Smooth muscle cell (in vitro differentiated cells): ENCODE measurements at regions not wholly inside any gene's neighbourhood (a gene's known extent, or its start where the extent isn't known, plus 50 kb on each side); places are given as distances from the start of the nearest gene placed in this dataset.

Source experiments
- DNase-seq: peaks from one replicate; lab custom pipeline; 2025; ENCODE audit not compliant: unreplicated experiment; lab: John Stamatoyannopoulos, UW
- H2AFZ ChIP-seq: fragments of 200-600 bp; sonication (generic); 2 replicates; pipeline ENCODE4 v1.6.0; 2016; ENCODE audit warnings: antibody characterized with exemption, low read depth, mild to moderate bottlenecking
- H3F3A ChIP-seq: fragments of 200-600 bp; sonication (generic); 2 replicates; pipeline ENCODE4 v1.6.0; 2017; ENCODE audit warnings: antibody characterized with exemption, low read depth
- H3K27ac ChIP-seq: fragments of 200-600 bp; sonication (generic); 2 replicates; pipeline ENCODE4 v1.5.1; 2016; ENCODE audit warnings: low read depth, mild to moderate bottlenecking
- H3K27me3 ChIP-seq: fragments of 200-600 bp; sonication (generic); 2 replicates; pipeline ENCODE4 v1.6.1; 2016; ENCODE audit warnings: low read depth, mild to moderate bottlenecking
- H3K36me3 ChIP-seq: fragments of 200-600 bp; sonication (generic); 2 replicates; pipeline ENCODE4 v1.5.1; 2016; ENCODE audit warnings: low read depth
- H3K4me1 ChIP-seq: fragments of 200-600 bp; sonication (generic); 2 replicates; pipeline ENCODE4 v1.5.1; 2016; ENCODE audit warnings: low read depth
- H3K4me2 ChIP-seq: fragments of 200-600 bp; sonication (generic); 2 replicates; pipeline ENCODE4 v1.6.0; 2016; ENCODE audit warnings: mild to moderate bottlenecking
- H3K4me3 ChIP-seq: fragments of 200-600 bp; sonication (generic); 2 replicates; pipeline ENCODE4 v1.5.1; 2016; ENCODE audit warnings: mild to moderate bottlenecking
- H3K79me2 ChIP-seq: fragments of 200-600 bp; sonication (generic); 2 replicates; pipeline ENCODE4 v1.6.0; 2016; ENCODE audit warnings: low read depth, mild to moderate bottlenecking
- H3K9ac ChIP-seq: fragments of 200-600 bp; sonication (generic); 2 replicates; pipeline ENCODE4 v1.6.0; 2016; ENCODE audit warnings: low read depth
- H3K9me3 ChIP-seq: fragments of 200-600 bp; sonication (generic); replicated peaks from 2 replicates; pipeline ENCODE4 v1.5.1; 2016; ENCODE audit warnings: low read depth
- H4K20me1 ChIP-seq: fragments of 200-600 bp; sonication (generic); 2 replicates; pipeline ENCODE4 v1.6.0; 2016; ENCODE audit warnings: low read depth
- WGBS: methylation state at CpG from one replicate; pipeline ENCODE4 v1.1.7; 2016; ENCODE audit warnings: low lambda C conversion rate; 5-methylcytosine and 5-hydroxymethylcytosine counted together
- TF ChIP-seq, protein P1 (sequence below): fragments of 200-600 bp; sonication (generic); IDR thresholded peaks from 2 replicates; pipeline ENCODE4 v1.5.1; 2017; ENCODE audit warnings: borderline replicate concordance, mild to moderate bottlenecking, antibody characterized with exemption; ENCODE audit not compliant: insufficient read depth, poor library complexity, severe bottlenecking

DNA sequence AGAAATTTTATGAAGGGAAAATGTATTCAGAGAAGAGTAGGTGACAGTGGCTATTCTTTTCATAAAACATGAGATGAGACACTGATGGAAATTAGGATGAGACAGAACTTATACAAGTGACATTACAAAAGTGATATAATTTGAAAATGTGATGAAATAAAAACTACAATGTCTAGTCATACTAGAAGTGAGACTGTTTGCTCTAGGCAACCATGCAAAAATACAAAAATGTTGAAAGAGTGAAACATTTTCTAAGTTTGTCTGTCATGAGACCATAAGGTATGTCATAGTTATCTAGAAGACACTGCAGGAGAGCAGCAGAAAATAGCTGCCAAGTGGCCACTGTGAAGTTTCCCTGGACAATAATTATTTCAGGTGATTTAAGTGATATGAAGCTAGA is 459.5 kb downstream of the DIPK2A start:
- Histone ChIP-seq H3K4me1 (no peaks in the 10 kb centered on the region), H3K79me2 (no peaks in the 10 kb centered on the region), H3K4me3 (no peak overlapping the region), H3K27ac (no peak overlapping the region), H3K9ac (no peak overlapping the region), H3K36me3 (no peaks in the 10 kb centered on the region), H2AFZ (no peak overlapping the region), H3K9me3 (no peaks in the 10 kb centered on the region), H3K4me2 (no peak overlapping the region), H3K27me3 (no peaks in the 10 kb centered on the region), H3F3A (no peaks in the 10 kb centered on the region), H4K20me1 (no peaks in the 10 kb centered on the region)
- TF ChIP-seq, protein P1, sequence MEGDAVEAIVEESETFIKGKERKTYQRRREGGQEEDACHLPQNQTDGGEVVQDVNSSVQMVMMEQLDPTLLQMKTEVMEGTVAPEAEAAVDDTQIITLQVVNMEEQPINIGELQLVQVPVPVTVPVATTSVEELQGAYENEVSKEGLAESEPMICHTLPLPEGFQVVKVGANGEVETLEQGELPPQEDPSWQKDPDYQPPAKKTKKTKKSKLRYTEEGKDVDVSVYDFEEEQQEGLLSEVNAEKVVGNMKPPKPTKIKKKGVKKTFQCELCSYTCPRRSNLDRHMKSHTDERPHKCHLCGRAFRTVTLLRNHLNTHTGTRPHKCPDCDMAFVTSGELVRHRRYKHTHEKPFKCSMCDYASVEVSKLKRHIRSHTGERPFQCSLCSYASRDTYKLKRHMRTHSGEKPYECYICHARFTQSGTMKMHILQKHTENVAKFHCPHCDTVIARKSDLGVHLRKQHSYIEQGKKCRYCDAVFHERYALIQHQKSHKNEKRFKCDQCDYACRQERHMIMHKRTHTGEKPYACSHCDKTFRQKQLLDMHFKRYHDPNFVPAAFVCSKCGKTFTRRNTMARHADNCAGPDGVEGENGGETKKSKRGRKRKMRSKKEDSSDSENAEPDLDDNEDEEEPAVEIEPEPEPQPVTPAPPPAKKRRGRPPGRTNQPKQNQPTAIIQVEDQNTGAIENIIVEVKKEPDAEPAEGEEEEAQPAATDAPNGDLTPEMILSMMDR = no peak
- DNase-seq = no peak

DNA sequence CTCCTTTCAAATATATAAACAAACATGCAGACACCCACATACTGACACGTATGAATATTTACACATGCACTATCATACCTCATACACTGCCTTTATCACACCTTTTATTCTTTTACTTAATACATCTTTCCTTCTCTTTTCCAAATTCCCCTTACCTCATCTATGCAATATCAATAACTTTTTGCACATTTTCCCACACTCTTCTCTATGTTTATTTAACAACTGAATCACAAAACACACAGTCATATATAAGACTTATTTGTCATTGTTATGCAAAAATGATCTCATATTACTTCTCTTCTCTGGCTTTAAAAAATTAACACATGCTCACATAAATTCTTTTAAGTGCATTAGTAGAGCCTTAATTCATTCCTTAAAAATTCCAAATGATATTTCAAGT is 461.4 kb downstream of the DIPK2A start:
- Histone ChIP-seq H3K79me2 (no peaks in the 10 kb centered on the region), H3K4me2 (no peak overlapping the region), H3K4me3 (no peak overlapping the region), H3K27ac (no peak overlapping the region), H3K27me3 (no peaks in the 10 kb centered on the region), H3F3A (no peaks in the 10 kb centered on the region), H3K4me1 (no peaks in the 10 kb centered on the region), H3K36me3 (no peaks in the 10 kb centered on the region), H2AFZ (no peak overlapping the region), H4K20me1 (no peaks in the 10 kb centered on the region), H3K9me3 (no peaks in the 10 kb centered on the region), H3K9ac (no peak overlapping the region)
- no peak for DNase-seq
- TF ChIP-seq, protein P1 = no peak
- 81% methylated on average over 1 of the region's 1 CpG for WGBS

GRCh38 chr3:144437989-144438388 is 466.4 kb downstream of the DIPK2A start:
- Histone ChIP-seq H3K79me2 (no peaks in the 10 kb centered on the region), H3K27ac (no peak overlapping the region), H3K36me3 (no peaks in the 10 kb centered on the region), H2AFZ (no peak overlapping the region), H3K4me1 (no peaks in the 10 kb centered on the region), H3K27me3 (no peaks in the 10 kb centered on the region), H3K9ac (no peak overlapping the region), H3K9me3 (no peaks in the 10 kb centered on the region), H3F3A (no peaks in the 10 kb centered on the region), H4K20me1 (no peaks in the 10 kb centered on the region), H3K4me2 (no peak overlapping the region), H3K4me3 (no peak overlapping the region)
- TF ChIP-seq, protein P1 = no peak
- no peak for DNase-seq
- 90% methylated on average over 2 of the region's 3 CpGs for WGBS

DNA sequence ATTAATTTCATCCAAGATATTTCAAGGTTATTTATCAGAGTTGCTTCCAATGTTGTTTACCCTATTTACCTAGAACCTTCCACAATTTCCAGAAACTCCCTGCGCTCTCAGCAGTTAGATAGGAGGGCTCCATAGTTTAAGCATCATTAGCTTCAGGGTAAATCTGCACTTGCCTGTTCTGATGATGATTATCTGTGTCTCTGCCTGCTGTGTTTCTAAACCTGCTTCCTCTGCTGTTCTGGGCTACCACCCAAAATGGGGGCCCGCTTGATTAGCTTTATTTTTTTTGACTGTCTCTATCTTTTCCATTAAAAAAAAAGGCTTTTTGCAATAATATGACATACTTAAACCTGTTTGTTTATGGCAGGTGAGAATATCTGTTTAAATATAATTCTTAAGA is 472.4 kb downstream of the DIPK2A start:
- Histone ChIP-seq H3K36me3 (no peaks in the 10 kb centered on the region), H3K27me3 (no peaks in the 10 kb centered on the region), H4K20me1 (no peaks in the 10 kb centered on the region), H2AFZ (no peak overlapping the region), H3K79me2 (no peaks in the 10 kb centered on the region), H3K9ac (no peak overlapping the region), H3K9me3 (no peaks in the 10 kb centered on the region), H3K4me2 (no peak overlapping the region), H3F3A (no peaks in the 10 kb centered on the region), H3K27ac (no peak overlapping the region), H3K4me3 (no peak overlapping the region), H3K4me1 (no peaks in the 10 kb centered on the region)
- no peak for DNase-seq
- TF ChIP-seq, protein P1 = no peak
- 93% methylated on average over 2 of the region's 2 CpGs for WGBS
